Stimulated activated CD4-positive, alpha-beta T cell treated with anti-CD3 and anti-CD28 coated beads, Interleukin-2, amount 100 ng/mL, for 4 hours (primary cell): ENCODE measurements at regions not wholly inside any gene's neighbourhood (a gene's known extent, or its start where the extent isn't known, plus 50 kb on each side); places are given as distances from the start of the nearest gene placed in this dataset.

Experiments
- DNase-seq: peaks from one replicate; pipeline ENCODE4 v3.0.0-alpha.2; 2020; ENCODE audit warnings: low read depth

- DNase-seq, result no peak
Measured at GRCh38 chr1:48054232-48054631, 57.0 kb upstream of the TRABD2B start.

- DNase-seq, result no peak
Measured at GRCh38 chr1:48052923-48053291, 55.7 kb upstream of the TRABD2B start.

GRCh38 chr1:48051466-48052126 lies 54.4 kb upstream of the TRABD2B start:
- DNase-seq, result no peak

- DNase-seq, result no peak
Measured at GRCh38 chr1:48049823-48050535, 52.8 kb upstream of the TRABD2B start.

- DNase-seq, result no peak
Measured at GRCh38 chr1:48048980-48049379, 51.8 kb upstream of the TRABD2B start.

GRCh38 chr1:48048064-48048463 lies 50.9 kb upstream of the TRABD2B start:
- DNase-seq, result no peak

GRCh38 chr1:48047116-48047515 lies 49.9 kb upstream of the TRABD2B start:
- no peak for DNase-seq
